DOHH2 (cell line): ENCODE measurements at regions not wholly inside any gene's neighbourhood (a gene's known extent, or its start where the extent isn't known, plus 50 kb on each side); places are given as distances from the start of the nearest gene placed in this dataset.

Experiments
- CTCF ChIP-seq: fragments of 200-600 bp; sonication (generic); IDR thresholded peaks from one replicate; pipeline ENCODE4 v1.5.1; 2014; ENCODE audit warnings: antibody characterized with exemption, mild to moderate bottlenecking, low read depth, low read length; ENCODE audit not compliant: poor library complexity, severe bottlenecking
- EZH2phosphoT487 ChIP-seq: fragments of 200-600 bp; sonication (generic); IDR thresholded peaks from 2 replicates; pipeline ENCODE4 v1.6.1; 2017; ENCODE audit warnings: borderline replicate concordance, mild to moderate bottlenecking, antibody characterized with exemption, low read length, moderate library complexity, mixed read lengths

- no peak for TF ChIP-seq CTCF
- TF ChIP-seq EZH2phosphoT487: no peak
Observed at GRCh38 chr1:72365693-72366092, 83.4 kb upstream of the NEGR1 start.
